IPS-18c (cell line): ENCODE measurements at regions not wholly inside any gene's neighbourhood (a gene's known extent, or its start where the extent isn't known, plus 50 kb on each side); places are given as distances from the start of the nearest gene placed in this dataset.

Source experiments
- H3K4me3 ChIP-seq: 2 replicates; pipeline ENCODE4 v1.7.0; 2013; ENCODE audit warnings: low read depth, mild to moderate bottlenecking, low read length, moderate library complexity; ENCODE audit not compliant: insufficient read depth
- H3K9me3 ChIP-seq: one replicate; pipeline ENCODE4 v1.6.1; 2013; ENCODE audit warnings: mild to moderate bottlenecking, low read length, moderate library complexity; ENCODE audit not compliant: control insufficient read depth, insufficient read depth

GRCh38 chr13:74210693-74211393 is 76.6 kb upstream of the KLF12 start:
- Histone ChIP-seq H3K9me3 (no peaks in the 10 kb centered on the region), H3K4me3 (no peak overlapping the region)

- Histone ChIP-seq H3K9me3 (no peaks in the 10 kb centered on the region), H3K4me3 (no peak overlapping the region)
Measured at GRCh38 chr13:74206855-74207254, 72.7 kb upstream of the KLF12 start.

GRCh38 chr13:74206061-74206561 is 71.9 kb upstream of the KLF12 start:
- no peak overlapping the region for H3K4me3 ChIP-seq
- no peaks in the 10 kb centered on the region for H3K9me3 ChIP-seq

- Histone ChIP-seq H3K9me3 (no peaks in the 10 kb centered on the region), H3K4me3 (no peak overlapping the region)
Measured at GRCh38 chr13:74205313-74205690, 71.1 kb upstream of the KLF12 start.

GRCh38 chr13:74204602-74205312 is 70.6 kb upstream of the KLF12 start:
- Histone ChIP-seq H3K4me3 (no peak overlapping the region), H3K9me3 (no peaks in the 10 kb centered on the region)

- Histone ChIP-seq H3K4me3 (no peak overlapping the region), H3K9me3 (peaks cover 1% of the 10 kb centered on the region)
Measured at GRCh38 chr13:74203576-74203975, 69.4 kb upstream of the KLF12 start.

- Histone ChIP-seq H3K4me3 (no peak overlapping the region), H3K9me3 (peaks cover 2% of the 10 kb centered on the region)
Measured at GRCh38 chr13:74202129-74202813, 68.1 kb upstream of the KLF12 start.

- Histone ChIP-seq H3K4me3 (no peak overlapping the region), H3K9me3 (peaks cover 2% of the 10 kb centered on the region)
Measured at GRCh38 chr13:74201530-74201929, 67.3 kb upstream of the KLF12 start.

GRCh38 chr13:74200081-74200480 is 65.9 kb upstream of the KLF12 start:
- peaks cover 2% of the 10 kb centered on the region for H3K9me3 ChIP-seq
- H3K4me3 ChIP-seq, result no peak overlapping the region

- Histone ChIP-seq H3K4me3 (no peak overlapping the region), H3K9me3 (peaks cover 2% of the 10 kb centered on the region)
Measured at GRCh38 chr13:74197677-74198429, 63.6 kb upstream of the KLF12 start.

- H3K9me3 ChIP-seq, result peaks cover 2% of the 10 kb centered on the region
- no peak overlapping the region for H3K4me3 ChIP-seq
Measured at GRCh38 chr13:74194846-74195245, 60.6 kb upstream of the KLF12 start.

- Histone ChIP-seq H3K9me3 (no peaks in the 10 kb centered on the region), H3K4me3 (no peak overlapping the region)
Measured at GRCh38 chr13:74193391-74193790, 59.2 kb upstream of the KLF12 start.

- no peak overlapping the region for H3K4me3 ChIP-seq
Measured at GRCh38 chr13:74191410-74191809, 57.2 kb upstream of the KLF12 start.

GRCh38 chr13:74190999-74191398 is 56.8 kb upstream of the KLF12 start:
- no peak overlapping the region for H3K4me3 ChIP-seq
- no peaks in the 10 kb centered on the region for H3K9me3 ChIP-seq

More at GRCh38 chr13:74191410-74191809, 57.2 kb upstream of the KLF12 start:
- no peaks in the 10 kb centered on the region for H3K9me3 ChIP-seq

GRCh38 chr13:74187564-74187963 is 53.4 kb upstream of the KLF12 start:
- no peak overlapping the region for H3K4me3 ChIP-seq
- no peaks in the 10 kb centered on the region for H3K9me3 ChIP-seq

- no peaks in the 10 kb centered on the region for H3K9me3 ChIP-seq
- H3K4me3 ChIP-seq, result no peak overlapping the region
Measured at GRCh38 chr13:74184283-74184682, 50.1 kb upstream of the KLF12 start.
